ENCODE measurements at regions not wholly inside any gene's neighbourhood (a gene's known extent, or its start where the extent isn't known, plus 50 kb on each side); places are given as distances from the start of the nearest gene placed in this dataset.

- H3K4me1 ChIP-seq (replicated peaks in 1 of 2), result no peaks in the 10 kb centered on the region
- no peak for TF ChIP-seq POLR2A (IDR thresholded peaks at IDR 0.05)
- TF ChIP-seq CTCF (IDR thresholded peaks at IDR 0.05), result no peak
- WGBS, 4 donors, result 17 to 35% (median 20%) methylated on average over 1 of the region's 1 CpG
- DNase-seq, result no peak
- no peaks in the 10 kb centered on the region for H3K36me3 ChIP-seq (replicated peaks in 1 of 2)
- no peaks in the 10 kb centered on the region for H3K9me3 ChIP-seq (replicated peaks in 1 of 3)
- no peaks in the 10 kb centered on the region for H3K27me3 ChIP-seq
- intact Hi-C loops (cut with DNase I), result loop anchor here in 1 of 2 donors (5.0 kb wide), 1 partner anchor 49 kb away; no protein-coding TSS in a partner anchor
- no peak overlapping the region for H3K4me3 ChIP-seq
- no peak overlapping the region for H3K27ac ChIP-seq
These were observed 310.0 kb downstream of the RBM26 start for GRCh38 chr13:79096099-79096498.

GRCh38 chr13:79090552-79091124 is 315.4 kb downstream of the RBM26 start:
- no peak for DNase-seq
- no peak overlapping the region for H3K27ac ChIP-seq
- no peaks in the 10 kb centered on the region for H3K36me3 ChIP-seq (replicated peaks in 1 of 2)
- TF ChIP-seq CTCF (IDR thresholded peaks at IDR 0.05), result no peak
- TF ChIP-seq POLR2A (IDR thresholded peaks at IDR 0.05), result no peak
- intact Hi-C loops (cut with DNase I), result no loop called here
- WGBS, 4 donors, result 68 to 83% (median 75%) methylated on average over 4 of the region's 4 CpGs
- H3K4me3 ChIP-seq, result no peak overlapping the region
- no peaks in the 10 kb centered on the region for H3K9me3 ChIP-seq (replicated peaks in 1 of 3)
- no peaks in the 10 kb centered on the region for H3K27me3 ChIP-seq
- no peaks in the 10 kb centered on the region for H3K4me1 ChIP-seq (replicated peaks in 1 of 2)

- H3K27ac ChIP-seq, result no peak overlapping the region
- TF ChIP-seq CTCF (IDR thresholded peaks at IDR 0.05) (no peak), POLR2A (IDR thresholded peaks at IDR 0.05) (no peak)
- H3K4me1 ChIP-seq (replicated peaks in 1 of 2), result no peaks in the 10 kb centered on the region
- H3K4me3 ChIP-seq, result no peak overlapping the region
- no peak for DNase-seq
- WGBS, 4 donors, result 49 to 57% (median 51%) methylated on average over 4 of the region's 4 CpGs
- intact Hi-C loops (cut with DNase I), result no loop called here
- no peaks in the 10 kb centered on the region for H3K36me3 ChIP-seq (replicated peaks in 1 of 2)
- H3K9me3 ChIP-seq (replicated peaks in 1 of 3), result no peaks in the 10 kb centered on the region
- H3K27me3 ChIP-seq, result no peaks in the 10 kb centered on the region
These were observed 321.1 kb downstream of the RBM26 start for GRCh38 chr13:79084802-79085424.

- Histone ChIP-seq H3K27ac (no peak overlapping the region), H3K36me3 (replicated peaks in 1 of 2) (no peaks in the 10 kb centered on the region), H3K4me1 (replicated peaks in 1 of 2) (no peaks in the 10 kb centered on the region), H3K4me3 (no peak overlapping the region), H3K27me3 (no peaks in the 10 kb centered on the region), H3K9me3 (replicated peaks in 1 of 3) (no peaks in the 10 kb centered on the region)
- 75 to 83% (median 78%) methylated on average over 4 of the region's 4 CpGs for WGBS, 4 donors
- no peak for DNase-seq
- intact Hi-C loops (cut with DNase I), result no loop called here
- TF ChIP-seq CTCF (IDR thresholded peaks at IDR 0.05), result no peak
- TF ChIP-seq POLR2A (IDR thresholded peaks at IDR 0.05), result no peak
These were observed 324.1 kb downstream of the RBM26 start for GRCh38 chr13:79081942-79082341.

All from adrenal gland (tissue), 9 donors.